Right renal pelvis (tissue), 4 donors: ENCODE measurements at regions not wholly inside any gene's neighbourhood (a gene's known extent, or its start where the extent isn't known, plus 50 kb on each side); places are given as distances from the start of the nearest gene placed in this dataset.

Experiments used
- DNase-seq, 4 donors: peaks; one replicate each; pipeline ENCODE4 v3.0.0-alpha.2; 2013; ENCODE audit warnings: low read depth in 4 of 4, low spot score in 3 of 4, missing footprints in 1 of 4

DNA sequence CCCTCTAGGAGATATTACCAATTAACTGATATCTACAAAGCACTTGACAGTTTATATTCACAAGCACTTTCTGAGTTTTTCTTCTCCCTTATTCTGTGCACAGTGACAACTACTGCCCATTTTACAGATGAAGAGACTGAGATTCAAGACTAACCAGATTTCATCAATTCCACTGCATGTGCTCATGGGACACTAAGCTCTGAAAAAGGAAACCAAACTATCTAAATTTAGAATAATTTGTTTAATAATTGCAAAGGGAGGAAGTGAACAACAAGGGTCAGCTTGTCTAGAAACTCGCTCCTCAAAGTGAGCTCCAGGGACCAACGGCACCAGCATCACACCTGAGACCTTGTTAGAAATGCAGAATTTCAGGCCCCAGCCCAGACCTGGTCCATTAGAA is 50.8 kb upstream of the MYLIP start:
- no peak for DNase-seq

DNA sequence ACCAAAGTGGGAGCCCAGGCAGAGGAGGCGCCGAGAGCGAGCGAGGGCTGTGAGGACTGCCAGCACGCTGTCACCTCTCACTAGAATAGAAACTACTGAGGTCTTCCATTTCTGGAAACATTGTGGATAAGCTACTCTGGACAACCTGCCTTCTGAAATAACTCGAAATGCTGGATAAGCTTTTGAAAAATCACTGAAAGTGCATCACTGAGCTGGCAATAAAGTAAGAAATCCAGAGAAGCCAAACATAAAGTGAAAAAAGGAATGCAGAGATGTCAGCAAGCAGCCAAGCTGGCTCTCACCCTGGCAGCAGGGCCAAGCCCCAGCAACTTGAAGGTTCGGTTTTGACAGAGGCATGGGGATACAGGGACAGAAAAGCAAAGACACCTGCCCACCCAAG is 59.2 kb upstream of the MYLIP start:
- DNase-seq = no peak

DNA sequence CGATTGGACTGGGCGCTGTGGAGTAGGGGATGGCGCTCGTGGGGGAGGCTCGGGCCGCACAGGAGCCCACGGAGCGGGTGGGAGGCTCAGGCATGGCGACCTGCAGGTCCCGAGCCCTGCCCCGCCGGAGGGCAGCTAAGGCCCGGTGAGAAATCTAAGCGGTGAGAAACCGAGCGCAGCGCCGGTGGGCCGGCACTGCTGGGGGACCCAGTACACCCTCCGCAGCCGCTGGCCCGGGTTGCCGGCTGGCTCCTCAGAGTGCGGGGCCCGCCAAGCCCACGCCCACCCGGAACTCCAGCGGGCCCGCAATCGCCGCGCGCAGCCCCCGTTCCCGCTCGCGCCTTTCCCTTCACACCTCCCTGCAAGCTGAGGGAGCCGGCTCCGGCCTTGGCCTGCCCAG is 59.7 kb upstream of the MYLIP start:
- DNase-seq = no peak

DNA sequence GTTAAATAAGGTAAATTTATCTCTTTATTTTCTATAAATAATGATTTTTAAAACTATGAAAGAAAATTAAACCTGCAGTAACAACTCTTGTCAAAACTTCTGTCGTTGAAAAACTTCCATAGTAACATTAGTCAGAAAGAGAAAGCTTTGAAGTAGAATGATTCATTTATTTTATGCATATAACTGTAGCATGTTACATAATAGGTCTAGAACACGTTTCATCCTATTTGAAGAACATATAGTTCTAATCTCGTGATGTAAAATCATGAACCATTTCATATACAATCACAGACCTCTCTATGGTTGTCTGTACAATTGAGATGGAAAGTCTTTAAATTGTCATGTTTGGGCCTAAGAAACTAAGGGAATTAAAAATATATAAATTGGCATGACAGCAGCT is 61.3 kb upstream of the MYLIP start:
- no peak for DNase-seq

DNA sequence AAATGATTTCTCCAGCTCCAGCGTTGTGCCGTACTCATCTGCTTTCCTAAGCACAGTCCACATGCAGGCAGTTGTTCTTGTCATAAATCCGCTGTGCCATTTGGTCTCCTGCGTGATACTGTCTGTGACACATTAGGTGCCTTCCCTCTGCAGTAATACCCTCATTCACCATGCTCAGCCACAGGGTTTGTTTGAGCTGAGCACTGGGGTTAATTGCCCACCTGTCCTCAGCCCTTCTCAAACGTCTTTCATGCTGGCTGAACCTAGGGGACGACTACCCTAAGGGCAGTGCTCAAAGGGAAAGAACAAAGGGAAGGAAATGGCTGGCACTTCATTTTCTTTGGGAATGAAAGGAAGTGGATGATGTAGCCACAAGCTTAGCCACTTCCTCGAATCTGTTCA is 64.2 kb upstream of the MYLIP start:
- DNase-seq = no peak

DNA sequence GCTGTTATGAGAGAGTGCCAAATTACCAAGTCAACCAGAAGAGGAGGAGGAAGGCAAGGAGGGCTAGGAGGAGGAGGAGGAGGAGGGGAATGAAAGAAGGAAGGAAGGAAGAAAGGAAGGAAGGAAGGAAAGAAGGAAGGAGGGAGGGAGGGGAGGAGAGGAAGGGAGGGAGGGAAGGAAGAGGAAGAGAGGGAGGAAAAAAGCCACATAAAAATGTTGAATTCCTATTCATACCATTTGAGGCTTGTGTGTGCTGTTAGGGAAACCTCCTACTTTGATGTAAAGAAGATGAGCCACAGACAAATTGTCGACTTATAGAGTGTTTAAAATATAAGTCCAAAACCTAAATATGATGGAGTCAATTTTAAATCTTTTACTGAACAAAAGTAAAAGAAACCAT is 65.3 kb upstream of the MYLIP start:
- DNase-seq = no peak

DNA sequence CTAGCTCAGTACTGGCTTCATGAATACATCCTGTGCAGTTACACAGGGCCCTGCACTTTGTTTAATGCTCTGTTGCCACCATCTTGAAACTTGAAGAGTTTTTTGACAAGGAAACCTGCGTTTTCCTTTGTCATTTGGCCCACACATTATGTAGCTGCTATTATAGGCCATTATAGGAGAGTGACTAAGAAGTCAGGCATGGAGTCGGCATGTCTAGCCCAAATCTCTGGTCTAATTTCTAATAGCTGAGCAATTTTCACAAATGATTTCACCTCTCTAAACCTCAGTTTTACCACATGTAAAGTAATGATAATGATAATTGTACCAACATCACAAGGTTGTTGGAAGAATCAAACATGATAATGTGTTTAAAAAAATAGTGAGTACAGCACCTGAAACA is 67.1 kb upstream of the MYLIP start:
- DNase-seq = no peak

DNA sequence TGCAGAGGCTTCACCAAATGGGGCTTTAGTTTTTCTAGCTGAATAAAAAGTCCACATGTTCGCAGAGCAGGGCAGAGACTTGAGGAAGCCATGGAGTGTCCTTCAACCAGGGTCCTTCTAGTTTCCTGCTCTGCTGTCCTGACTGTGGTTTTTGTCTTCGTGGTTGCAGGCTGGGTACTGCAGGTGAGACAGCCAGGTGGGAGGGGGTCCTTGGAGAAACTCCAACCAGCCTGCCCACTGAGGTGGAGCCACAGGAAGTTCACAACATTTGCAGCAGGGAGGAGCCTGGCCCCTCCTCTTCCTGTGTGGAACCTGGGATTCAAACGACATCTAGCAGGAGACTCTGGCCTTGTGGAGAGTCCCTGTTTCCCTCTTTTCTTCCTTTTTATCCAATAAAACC is 68.8 kb upstream of the MYLIP start:
- no peak for DNase-seq

DNA sequence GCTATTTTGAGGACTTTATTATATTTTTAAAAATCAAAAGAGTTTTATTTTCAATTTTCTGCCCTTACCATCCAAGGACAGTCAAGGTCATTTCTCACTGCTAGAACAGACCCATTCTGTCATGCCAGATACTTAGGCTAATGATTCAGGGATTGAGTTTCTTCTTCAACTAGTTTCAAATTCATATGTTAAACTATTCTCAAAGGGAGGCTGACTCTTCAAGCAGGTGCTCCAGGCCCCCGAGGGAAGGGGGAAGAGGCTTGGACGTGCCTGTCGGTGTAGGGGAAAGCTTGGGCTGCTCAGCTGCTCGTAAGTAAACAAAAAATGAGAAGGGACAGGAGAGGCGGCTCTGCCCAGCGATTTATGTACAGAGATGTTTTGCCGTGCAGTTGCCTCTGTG is 69.4 kb upstream of the MYLIP start:
- DNase-seq = no peak

DNA sequence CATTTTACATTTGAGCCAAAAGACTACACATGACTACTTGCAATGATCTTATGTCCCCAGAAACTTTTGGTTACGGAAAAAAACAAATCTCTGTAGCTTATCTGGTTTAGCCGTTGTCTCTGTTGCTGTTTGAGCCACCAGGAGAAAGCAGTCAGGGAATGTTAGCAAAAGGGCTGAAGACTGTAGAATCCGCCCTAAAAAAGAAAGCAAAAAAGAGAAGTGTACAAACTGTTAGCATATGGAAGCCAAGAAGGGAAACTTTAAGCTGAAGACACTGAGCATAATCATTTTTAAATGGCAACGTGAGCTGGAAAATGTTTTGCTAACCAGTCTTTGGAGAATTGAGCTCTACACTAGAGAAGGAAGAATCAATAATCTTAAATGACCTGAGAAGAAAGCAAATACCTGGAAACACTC is 69.9 kb upstream of the MYLIP start:
- no peak for DNase-seq

DNA sequence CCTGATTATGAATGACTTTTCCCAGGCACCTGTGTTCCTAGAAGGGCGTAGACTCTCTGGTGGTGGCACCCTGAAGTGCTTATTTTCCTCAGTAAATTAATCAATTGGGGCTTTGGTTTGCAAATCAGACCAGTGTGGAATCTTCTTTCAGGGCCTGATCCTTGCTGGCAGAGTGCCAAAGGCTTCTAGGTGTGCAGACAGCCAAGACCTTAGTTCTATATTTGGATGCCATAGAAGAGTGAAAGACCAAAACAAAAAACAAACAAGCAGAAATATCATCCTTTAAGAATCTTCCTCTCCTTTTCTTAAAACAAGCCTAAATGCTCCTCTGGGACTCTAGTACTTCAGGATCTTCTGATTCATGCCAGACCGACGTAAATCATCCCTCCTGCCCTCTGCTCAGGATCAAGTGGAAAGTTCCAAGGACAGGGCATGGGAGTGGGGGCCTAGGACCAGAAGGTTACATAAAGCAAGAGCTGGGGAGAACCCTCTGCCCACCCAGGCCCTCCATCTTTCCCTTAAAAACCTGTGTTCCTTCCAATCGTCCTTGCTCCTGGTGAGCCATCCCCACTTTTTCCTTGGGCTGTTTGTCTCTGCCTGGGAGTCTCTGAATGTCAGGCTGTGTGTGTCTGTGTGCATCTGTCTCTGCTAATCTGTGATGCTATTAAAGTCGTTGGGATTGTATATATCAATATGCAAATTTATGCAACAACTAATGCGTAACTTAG is 70.5 kb upstream of the MYLIP start:
- no peak for DNase-seq

DNA sequence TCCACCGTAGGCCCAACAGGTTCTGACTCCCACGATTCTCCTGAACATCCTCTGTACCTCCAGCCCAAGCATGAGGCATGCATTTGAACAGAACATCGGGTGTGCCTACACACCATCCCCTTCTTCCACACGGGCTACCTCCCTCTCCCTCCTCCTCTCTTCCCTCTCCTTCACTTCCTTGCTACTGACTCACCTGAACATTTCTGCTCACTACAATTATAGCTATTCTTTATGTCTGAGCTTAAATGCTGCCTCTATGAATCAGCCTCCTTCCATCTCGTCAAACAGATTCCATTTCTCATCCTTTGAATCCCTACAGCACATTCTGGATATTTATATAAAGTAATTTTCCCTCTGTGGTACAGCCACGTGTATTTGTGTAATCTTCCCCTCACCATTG is 71.4 kb upstream of the MYLIP start:
- no peak for DNase-seq

DNA sequence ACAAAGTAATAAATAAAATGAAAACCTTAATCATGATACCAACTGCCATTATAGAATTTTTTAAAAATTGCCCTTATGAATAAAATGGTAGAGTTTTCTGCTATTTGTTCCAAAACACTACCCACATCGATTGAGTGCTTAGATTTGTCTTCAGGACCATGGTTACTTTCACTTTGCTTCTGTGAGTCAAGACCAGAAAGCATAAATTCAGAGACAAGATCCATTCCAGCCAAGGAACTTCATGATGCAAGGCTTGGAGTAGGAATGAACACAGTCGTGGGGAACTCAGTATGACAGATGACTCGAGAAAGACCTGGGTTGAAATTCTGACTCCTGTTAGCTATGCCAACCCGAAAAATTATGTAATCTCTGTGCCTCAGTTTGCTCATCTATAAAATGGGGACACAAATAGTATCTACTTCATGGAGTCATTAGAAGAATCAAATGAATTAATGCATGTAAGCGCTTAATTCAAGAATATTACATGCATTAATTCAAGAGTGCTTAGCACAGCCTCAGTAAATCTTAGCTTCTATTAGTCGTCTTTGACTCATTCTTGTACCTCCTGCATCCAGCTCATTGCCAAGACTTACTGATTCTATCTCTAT is 72.5 kb upstream of the MYLIP start:
- no peak for DNase-seq

DNA sequence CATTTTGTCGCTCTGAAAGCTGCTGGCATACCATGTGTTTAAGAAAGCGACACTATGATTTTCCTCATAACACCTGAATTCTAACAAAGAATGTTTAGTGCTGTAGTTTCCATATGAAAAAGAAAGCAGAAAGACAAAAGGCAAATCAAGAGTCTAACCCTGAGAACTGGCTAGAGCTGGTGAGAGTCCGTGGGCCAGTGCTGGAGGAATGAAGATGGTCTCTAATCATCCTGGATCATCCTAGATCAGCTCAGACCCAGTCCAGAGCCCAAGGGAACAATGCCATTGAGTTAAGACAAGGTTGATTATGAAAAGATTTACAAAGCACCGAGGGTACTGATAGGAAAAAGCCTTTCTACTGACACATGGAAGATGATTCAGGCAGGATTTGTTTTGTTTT is 73.0 kb upstream of the MYLIP start:
- no peak for DNase-seq

DNA sequence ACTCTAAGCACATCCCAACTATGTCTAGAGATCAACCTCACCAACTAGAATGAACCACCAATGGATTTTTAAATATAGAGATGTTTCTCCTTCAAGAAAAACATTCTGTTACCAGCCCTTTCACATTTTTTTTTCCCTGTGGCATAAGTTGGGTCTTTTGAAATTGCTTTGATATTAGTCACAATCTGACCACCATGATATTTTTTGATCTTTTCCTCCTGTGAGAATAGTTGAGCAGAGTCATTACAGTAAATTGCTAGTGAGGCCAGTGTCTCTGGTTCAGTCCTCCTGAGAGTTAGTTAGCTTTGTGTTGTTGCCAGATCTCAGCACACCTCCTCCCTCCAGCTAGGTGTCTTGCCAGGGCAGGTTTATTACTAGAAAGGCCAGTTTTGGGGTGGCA is 79.7 kb upstream of the MYLIP start:
- DNase-seq = no peak

DNA sequence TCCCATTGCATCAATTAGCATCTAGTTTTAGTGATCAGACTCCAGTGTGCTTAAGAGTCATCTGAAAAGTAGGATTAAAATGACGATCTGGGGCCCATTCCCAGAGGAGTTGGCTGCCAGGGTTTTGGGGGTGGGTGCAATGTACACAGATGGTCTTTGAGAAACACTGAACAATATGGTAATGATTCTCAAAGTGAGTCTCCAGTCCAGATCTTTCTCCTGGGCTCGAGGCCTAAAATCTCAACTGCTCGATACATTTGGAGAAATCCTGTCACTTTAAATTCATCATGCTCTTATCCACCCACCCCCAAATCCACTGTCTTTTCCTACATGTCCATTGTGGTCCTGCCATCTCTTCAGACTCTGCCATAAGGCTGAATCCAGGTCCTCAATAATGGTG is 80.7 kb upstream of the MYLIP start:
- no peak for DNase-seq

DNA sequence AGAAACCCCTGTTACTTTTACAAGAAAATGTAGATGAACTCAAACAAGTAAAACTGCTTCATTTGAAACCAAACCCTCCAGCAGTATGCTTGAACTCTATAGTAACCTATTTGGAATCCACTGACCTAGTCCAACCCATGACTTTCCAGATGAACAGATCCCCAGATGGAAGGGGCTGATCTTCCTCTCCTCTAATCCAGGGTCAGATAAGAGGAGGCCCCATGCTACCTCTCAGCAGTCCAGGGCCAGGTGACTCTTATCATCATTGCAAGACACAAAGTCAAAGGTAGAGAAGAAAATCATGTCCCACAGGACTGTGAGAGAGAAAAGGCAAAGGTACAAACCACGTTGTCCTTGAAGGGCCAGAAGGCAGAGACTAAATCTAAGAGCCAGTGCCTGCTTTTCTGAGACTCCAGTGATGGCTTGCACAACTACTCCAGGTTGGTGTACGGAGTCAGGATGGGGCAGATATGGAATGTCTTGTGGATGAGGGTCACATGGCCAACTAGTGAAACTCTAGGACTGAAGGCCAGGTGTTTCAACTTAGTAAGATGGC is 81.4 kb upstream of the MYLIP start:
- no peak for DNase-seq

DNA sequence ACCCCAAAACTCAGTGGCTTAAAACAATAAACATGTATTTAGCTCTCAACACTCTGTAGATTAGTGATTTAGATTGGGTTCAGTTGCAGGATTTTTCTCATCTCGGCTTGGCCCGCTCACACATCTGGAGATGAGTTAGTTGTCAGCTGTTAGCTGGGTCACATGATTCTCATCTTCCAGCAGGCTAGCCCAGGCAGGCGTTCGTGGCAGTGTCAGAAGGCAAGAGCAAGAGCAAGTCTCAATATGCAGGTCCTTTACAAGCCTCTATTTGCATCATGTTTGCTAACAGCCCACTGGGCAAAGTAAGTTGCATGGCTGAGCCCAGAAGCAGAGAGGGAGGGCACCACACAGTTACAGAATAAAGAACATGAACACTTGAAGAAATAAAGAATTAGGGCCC is 83.6 kb upstream of the MYLIP start:
- DNase-seq = no peak

DNA sequence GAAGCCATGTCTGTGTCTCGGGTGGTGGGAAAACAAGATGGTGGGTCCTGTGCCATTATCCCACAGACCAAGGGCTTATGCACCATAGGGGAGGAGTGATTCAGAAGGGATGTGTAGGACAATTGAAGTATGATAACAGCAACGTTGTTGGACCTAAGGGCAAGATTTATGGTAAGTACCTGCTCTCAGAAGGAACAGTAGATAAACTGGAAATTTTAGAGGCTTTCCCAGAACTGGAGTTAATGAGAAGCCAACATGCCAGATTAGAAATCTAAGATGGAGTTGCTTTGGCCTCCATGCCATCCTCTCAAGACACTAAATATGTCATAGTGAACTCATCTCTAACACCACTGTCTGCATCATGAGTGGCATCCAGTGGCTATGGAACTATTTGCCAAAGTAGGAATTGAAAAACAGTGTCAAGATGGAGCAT is 84.7 kb upstream of the MYLIP start:
- DNase-seq = no peak

DNA sequence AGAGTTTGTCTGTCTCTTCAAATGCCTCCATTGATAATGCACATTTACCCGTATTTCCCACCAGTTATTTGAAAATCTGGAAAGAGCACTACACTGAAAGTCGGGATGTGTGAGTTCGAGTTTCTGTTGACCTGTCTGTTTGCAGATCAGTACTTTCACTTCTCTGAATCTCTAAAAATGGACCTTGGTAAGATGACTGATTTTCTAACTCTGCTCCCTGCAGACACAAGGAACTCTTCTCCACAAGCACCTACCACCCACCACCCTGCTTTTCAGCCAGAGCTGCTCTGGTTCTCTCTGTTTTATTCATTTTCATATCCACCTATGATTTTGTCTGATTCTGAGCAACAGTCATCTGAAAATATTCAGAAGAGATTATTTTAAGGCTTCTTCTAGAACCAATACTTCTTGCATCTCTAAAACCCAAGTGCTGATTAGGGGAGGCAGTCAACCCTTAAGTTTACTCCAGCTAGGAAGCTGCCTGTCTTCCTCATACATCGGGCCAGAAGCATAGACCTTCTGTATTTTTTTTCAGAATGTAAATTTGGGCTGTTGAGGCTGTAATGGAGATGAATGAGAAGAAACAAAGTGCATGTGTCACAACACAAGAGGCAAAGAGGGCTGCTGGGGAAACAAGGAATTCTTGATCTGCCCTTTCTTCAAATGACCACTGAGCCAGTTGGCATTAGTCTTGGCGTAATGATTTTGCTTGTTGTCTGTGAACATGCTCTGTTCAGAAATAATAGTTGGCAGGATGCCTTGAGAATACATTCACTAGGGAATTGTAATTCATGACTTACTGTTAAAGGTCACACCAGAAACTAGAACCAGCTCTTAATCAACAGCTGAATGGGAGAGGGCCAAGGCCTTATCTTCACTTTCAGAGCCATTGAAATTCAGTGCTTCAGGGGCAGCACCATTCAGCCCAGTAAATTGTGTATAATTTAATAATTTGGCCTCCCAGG is 85.4 kb upstream of the MYLIP start:
- no peak for DNase-seq

DNA sequence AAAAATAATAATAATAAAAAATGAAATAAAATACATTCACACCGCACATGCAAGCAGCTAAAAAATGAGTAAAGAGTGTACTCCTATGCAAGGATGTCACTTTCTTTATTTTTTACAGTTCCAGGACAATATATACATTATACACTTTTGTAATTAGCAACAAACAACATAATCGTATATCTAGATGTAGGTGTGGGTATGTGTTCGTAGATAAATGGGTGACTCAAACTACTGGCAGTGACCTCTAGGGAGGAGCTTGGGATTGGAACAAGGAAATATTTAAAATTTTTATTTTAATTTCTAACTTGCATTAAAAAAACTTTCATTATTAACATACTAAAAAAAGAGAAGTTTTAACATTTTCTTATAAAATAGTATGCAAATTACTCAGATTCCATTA is 86.1 kb upstream of the MYLIP start:
- DNase-seq = no peak
